NCI-H1048 (cell line): ENCODE measurements at regions not wholly inside any gene's neighbourhood (a gene's known extent, or its start where the extent isn't known, plus 50 kb on each side); places are given as distances from the start of the nearest gene placed in this dataset.

Experiments
- DNase-seq: peaks from one replicate; lab custom pipeline; 2025; lab: John Stamatoyannopoulos, UW

GRCh38 chr16:85173981-85174751 lies 61.9 kb upstream of the CIBAR2 start:
- DNase-seq, result no peak

GRCh38 chr16:85174871-85175723 lies 62.8 kb upstream of the CIBAR2 start:
- no peak for DNase-seq

DNA sequence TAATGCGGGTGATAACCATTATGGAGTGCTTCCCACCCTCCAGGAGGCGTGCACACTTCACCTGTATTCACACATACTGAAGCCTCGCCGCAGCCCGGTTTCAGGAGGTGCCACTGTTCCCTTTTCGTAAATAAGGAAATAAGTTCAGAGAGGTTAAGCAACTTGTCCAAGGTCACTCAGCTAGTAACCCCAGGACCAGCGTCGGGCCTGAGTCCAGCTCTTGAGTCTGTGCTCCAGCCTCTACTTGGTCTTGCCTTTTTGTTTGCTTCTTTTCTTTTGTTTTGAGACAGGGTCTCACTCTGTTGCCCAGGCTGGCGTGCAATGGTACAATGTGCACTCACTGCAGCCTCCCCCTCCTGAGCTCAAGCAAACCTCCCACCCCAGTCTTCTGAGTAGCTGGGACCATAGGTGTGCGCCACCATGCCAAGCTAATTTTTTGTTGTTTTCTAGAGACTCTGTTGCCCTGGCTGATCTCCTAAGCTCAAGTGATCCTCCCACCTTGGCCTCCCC lies 63.5 kb upstream of the CIBAR2 start:
- DNase-seq, result no peak

DNA sequence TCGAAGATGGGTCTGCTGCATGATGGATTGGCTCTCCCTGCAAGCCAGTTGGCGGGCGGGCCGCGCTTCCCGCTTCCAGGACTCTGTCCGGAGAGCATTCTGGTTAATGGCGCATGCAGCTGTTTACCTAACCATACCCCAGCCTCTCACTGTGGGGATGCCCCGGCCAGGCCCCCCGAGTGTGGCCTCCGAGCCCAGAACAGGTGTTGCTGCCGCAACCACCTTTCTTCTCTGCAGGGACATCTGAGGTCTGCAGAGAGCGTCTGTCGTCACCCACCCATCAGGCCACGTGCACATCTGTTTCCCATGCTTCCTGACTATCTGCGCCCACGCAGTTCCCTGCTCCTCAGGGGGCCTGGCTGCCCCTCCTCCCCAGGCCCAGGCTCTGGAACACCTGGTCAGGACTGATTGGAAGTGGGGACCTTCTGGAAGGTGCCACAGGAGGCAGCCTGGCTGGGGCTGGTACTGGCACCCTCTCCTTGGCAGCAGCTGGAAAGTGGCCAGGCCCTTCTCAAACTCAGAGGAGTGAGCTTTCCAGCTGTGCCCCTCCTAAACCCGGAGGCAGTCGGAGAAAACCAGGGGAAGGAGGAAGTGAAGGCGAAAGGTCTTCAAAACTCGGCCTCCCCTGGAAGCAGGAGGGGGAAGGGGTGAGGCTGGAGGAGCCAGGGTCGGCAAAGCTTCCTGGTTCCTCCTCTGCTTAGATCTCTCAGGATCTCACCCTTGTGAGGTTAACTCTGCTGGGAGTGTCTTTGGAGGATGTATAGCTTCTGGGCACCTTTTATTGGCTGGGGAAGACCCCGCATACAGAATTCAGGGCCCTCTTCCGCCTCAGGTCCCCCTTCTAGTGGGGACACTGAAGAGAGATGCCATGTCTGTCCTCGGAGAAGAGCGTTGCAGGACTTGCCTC lies 64.5 kb upstream of the CIBAR2 start:
- no peak for DNase-seq

DNA sequence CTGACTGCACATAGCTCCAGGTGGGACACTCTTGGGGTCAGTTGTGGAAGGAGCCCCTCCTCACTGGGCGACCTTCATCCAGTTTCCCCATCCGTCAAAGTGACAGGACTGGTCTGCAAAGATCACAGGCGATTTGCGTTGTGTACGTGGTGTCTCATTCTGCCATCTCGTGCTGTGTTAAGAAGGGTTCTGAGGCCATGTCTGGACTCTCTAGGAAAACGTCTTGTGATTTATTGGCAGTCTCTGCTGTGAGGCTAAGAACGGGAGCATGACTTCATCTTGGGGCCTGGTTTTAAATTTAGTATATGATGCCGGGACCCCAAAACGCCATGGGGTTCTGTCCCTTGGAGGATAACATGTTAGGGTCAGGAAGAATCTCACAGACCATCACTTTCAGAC lies 65.2 kb upstream of the CIBAR2 start:
- DNase-seq, result no peak

GRCh38 chr16:85178006-85178591 lies 65.8 kb upstream of the CIBAR2 start:
- DNase-seq, result no peak

DNA sequence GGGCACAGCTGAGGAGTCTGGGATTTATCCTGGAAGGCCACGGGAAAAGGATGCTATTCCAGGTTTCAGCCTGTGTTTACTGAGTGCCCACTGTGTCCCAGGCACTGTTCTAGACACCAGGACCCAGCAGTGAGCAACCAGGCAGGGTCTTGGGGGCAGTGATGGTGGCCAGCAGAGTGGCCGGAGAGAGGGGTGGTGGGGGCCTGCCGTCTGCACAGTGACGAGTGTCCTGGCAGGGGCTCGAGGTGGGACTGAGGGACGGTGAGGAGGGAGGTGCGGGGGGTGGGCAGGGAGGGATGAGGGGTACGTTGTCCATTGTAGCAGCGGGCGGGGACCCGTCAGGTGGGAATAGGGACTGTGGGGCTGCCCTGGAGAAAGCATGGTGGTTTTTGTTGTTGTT lies 66.3 kb upstream of the CIBAR2 start:
- DNase-seq, result no peak

DNA sequence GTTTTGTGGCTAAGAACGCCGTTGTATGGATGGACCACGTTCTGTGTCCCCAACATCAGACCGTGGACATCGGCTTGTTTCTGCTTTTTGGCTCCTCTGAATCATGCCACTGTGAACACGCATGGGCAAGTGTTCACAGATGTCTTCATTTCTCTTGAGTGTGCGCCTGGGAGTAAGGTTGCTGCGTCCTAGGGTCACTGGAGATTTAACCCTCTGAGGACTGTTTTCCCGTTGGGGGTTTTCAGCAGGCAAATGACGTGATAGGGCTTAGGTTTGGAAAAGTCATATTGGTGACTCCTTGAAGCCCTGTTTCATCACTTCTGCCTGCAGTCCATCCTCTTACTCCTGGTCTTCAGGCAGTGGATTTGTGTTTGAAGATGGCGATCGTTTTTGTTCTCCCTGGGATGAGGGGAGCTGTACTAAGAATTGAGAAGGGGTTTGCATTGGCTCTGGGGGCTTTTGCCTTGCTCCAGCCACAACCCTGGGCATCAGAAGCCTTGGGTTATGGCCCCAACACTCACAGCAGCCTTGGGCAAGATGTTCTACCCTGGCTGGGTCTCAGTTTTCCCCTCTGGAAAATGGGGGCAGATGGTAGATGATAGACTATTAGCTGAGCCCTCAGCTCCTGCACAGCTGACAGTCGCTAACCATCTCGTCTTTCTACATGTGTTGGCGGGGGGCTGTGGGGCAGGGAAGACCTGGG lies 67.2 kb upstream of the CIBAR2 start:
- no peak for DNase-seq

DNA sequence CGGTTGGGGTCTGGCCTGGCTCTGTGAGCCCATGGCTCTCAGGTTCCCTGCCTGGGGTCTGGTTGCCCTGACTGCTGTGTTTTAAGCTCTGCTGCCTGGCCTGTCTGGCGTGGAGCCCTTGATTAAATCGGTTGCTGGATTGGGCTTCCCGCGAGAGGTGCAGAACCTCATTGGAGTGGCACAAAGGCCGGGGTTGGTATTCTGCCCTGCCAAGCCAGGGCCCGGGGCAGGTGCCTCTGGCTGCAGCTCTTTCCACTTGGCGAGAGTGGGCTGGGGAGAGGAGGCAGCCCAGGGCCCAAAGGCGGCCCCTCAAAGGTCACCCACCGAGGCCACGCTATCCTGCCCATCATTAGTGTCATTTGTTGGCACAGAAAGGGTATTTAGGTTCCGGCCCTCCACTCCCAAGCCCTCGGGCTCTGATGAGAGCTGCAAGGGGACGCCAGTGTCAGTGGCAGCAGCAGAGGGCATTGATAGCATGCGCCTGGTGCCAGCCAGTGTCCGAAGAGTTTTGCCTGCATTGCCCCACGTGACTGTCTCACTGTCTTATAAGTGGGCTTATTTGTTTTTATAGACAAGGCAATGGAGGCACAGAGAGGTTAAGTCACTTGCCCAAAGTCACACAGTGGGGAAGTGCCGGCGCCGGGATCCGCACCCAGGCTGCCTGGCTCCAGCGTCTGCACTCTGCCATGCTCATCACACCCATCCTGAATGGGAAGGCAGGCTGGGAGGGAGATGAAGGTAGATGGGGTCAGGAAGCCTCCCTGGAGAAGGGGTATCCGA lies 68.0 kb upstream of the CIBAR2 start:
- no peak for DNase-seq

GRCh38 chr16:85180827-85181738 lies 68.8 kb upstream of the CIBAR2 start:
- DNase-seq, result no peak

GRCh38 chr16:85181739-85182129 lies 69.5 kb upstream of the CIBAR2 start:
- DNase-seq, result no peak

DNA sequence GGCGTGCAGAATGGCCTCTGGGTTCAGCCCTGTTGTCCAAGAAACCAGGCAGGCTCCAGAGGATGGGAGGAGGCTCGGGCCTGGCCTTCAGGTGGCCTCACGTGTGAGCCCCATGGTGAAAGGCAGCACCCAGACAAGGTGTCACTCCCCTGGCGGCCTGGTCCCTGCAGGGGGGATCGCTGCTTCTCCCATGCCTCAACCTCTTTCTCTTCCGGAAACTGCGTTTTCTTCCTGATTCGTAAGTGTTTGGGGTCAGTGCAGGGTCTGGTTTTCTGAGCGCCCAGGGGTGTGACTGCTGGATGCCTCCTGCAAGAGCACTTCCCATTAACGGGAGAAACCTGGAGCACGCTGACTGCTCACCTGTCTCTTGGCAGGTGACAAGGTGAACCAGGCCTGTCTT lies 70.0 kb upstream of the CIBAR2 start:
- no peak for DNase-seq

DNA sequence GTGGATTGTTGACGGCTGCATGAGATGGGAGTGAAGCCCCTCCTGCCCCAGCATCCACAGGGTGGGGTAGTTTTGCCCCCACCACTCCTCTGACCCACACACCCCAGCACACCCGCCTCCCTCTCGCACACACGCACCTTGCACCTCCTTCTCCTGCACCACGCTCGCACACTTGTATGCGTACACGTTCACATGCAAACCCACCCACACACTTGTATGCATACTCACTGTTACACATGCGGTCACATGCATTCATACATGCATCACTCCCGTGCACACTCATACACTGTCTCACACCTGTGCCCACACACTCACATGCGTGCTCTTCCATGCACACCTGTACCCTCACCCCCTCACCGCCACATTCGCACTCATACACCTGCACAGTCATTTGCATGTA lies 70.5 kb upstream of the CIBAR2 start:
- no peak for DNase-seq

GRCh38 chr16:85183564-85183963 lies 71.3 kb upstream of the CIBAR2 start:
- DNase-seq, result no peak

DNA sequence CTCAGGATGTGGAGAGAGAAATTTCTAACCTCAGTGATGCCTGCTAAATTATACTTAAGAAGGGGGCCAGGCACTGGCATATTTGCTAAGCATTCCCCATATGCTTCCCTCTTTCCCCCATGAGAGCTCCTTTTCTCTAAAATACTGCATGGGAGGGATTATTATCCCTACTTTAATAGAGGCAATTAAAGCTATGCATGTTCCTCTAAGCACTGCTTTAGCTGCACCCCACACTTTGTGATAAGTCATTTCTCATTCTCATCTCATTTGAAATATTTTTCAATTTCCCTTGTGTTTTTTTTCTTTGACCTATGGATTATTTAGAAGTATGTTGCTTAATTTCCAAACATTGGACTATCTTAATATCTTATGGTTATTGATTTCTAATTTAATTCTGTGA lies 72.1 kb upstream of the CIBAR2 start:
- no peak for DNase-seq

- no peak for DNase-seq
Observed at GRCh38 chr16:85185303-85186100, 73.2 kb upstream of the CIBAR2 start.

GRCh38 chr16:85187002-85187401 lies 74.7 kb upstream of the CIBAR2 start:
- no peak for DNase-seq

GRCh38 chr16:85187447-85187846 lies 75.2 kb upstream of the CIBAR2 start:
- no peak for DNase-seq
